ENCODE measurements at regions not wholly inside any gene's neighbourhood (a gene's known extent, or its start where the extent isn't known, plus 50 kb on each side); places are given as distances from the start of the nearest gene placed in this dataset.

DNA sequence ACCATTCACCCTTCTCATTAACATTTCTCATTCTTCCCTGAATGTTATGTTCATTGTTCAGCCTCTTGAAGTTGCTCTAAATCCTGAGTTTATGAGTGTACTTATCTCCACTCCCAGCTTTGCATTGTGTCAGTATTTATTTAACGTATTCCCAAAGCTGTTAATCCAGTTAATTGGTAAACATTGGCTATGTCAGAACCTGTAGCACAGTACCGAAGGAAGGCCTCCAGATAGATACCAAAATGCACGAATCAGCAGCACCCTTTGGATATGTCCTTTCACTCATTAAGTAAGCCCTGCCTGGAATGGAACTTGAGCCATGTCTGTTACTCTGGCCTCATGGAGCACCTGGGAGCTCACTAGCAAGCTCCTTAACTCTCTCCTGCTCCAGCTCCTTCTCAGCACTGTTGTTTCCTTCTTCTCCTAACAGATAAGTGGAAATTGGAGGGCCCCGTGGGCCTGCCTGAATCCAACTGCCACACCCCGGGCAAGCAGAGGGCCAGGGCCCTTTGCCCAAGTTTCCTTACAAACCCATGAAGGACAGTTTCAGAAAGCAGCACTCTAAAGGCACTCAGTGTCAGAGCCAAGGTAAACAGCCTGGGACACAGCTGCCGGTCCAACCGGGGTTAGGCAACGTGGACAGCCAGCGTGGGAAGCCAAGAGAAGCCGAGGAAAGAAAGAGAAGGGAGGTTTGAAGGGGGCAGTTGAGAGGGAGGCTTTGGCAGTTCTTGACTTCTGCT lies 155.0 kb upstream of the SERP2 start:
- H3K36me3 ChIP-seq, result no peaks in the 10 kb centered on the region
- DNase-seq (ENCODE audit: low spot score in 2 of 2), result peak; percentile 57 to 72
- peaks cover 0 to 5% of the 10 kb centered on the region in 2 donors for H3K4me1 ChIP-seq
- TF ChIP-seq POLR2AphosphoS5 (IDR thresholded peaks at IDR 0.05) (peak; percentile 30 to 47 (median 37)), POLR2A (IDR thresholded peaks at IDR 0.05) (no peak)
- TF ChIP-seq, protein P1, sequence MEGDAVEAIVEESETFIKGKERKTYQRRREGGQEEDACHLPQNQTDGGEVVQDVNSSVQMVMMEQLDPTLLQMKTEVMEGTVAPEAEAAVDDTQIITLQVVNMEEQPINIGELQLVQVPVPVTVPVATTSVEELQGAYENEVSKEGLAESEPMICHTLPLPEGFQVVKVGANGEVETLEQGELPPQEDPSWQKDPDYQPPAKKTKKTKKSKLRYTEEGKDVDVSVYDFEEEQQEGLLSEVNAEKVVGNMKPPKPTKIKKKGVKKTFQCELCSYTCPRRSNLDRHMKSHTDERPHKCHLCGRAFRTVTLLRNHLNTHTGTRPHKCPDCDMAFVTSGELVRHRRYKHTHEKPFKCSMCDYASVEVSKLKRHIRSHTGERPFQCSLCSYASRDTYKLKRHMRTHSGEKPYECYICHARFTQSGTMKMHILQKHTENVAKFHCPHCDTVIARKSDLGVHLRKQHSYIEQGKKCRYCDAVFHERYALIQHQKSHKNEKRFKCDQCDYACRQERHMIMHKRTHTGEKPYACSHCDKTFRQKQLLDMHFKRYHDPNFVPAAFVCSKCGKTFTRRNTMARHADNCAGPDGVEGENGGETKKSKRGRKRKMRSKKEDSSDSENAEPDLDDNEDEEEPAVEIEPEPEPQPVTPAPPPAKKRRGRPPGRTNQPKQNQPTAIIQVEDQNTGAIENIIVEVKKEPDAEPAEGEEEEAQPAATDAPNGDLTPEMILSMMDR (IDR thresholded peaks at IDR 0.05), result no peak
- peak overlapping the region; percentile 78 to 86 for H3K27ac ChIP-seq
- no peaks in the 10 kb centered on the region for H3K27me3 ChIP-seq
- intact Hi-C loops (cut with DNase I; ENCODE audit: low total_unique reads), result loop anchor here (1.0 to 5.0 kb wide), 2 partner anchors 23 to 971 kb away; no protein-coding TSS in a partner anchor
- no peak overlapping the region for H3K4me3 ChIP-seq
- no peaks in the 10 kb centered on the region for H3K9me3 ChIP-seq

- DNase-seq (ENCODE audit: low spot score in 2 of 2), result no peak
- H3K4me1 ChIP-seq, result peaks cover 0 to 5% of the 10 kb centered on the region in 2 donors
- intact Hi-C loops (cut with DNase I; ENCODE audit: low total_unique reads), result loop anchor here (1.0 to 5.0 kb wide), 2 partner anchors 25 to 973 kb away; no protein-coding TSS in a partner anchor
- H3K27ac ChIP-seq, result peak overlapping the region; percentile 78 to 86
- TF ChIP-seq POLR2A (IDR thresholded peaks at IDR 0.05), result no peak
- no peak for TF ChIP-seq POLR2AphosphoS5 (IDR thresholded peaks at IDR 0.05)
- TF ChIP-seq, protein P1 (IDR thresholded peaks at IDR 0.05), result no peak
- no peaks in the 10 kb centered on the region for H3K36me3 ChIP-seq
- H3K9me3 ChIP-seq, result no peaks in the 10 kb centered on the region
- H3K4me3 ChIP-seq, result no peak overlapping the region
- no peaks in the 10 kb centered on the region for H3K27me3 ChIP-seq
These were observed 153.8 kb upstream of the SERP2 start for GRCh38 chr13:44219577-44220548.

GRCh38 chr13:44220948-44221347 lies 152.7 kb upstream of the SERP2 start:
- H3K27ac ChIP-seq, result peak overlapping the region in 1 of 2 donors; percentile 44
- H3K4me3 ChIP-seq, result no peak overlapping the region
- intact Hi-C loops (cut with DNase I; ENCODE audit: low total_unique reads), result no loop called here
- H3K9me3 ChIP-seq, result no peaks in the 10 kb centered on the region
- H3K36me3 ChIP-seq, result no peaks in the 10 kb centered on the region
- no peak for DNase-seq (ENCODE audit: low spot score in 2 of 2)
- H3K27me3 ChIP-seq, result no peaks in the 10 kb centered on the region
- H3K4me1 ChIP-seq, result peaks cover 0 to 5% of the 10 kb centered on the region in 2 donors
- TF ChIP-seq, protein P1 (IDR thresholded peaks at IDR 0.05), result no peak
- TF ChIP-seq POLR2A (IDR thresholded peaks at IDR 0.05), result no peak
- no peak for TF ChIP-seq POLR2AphosphoS5 (IDR thresholded peaks at IDR 0.05)

- intact Hi-C loops (cut with DNase I; ENCODE audit: low total_unique reads), result no loop called here
- DNase-seq (ENCODE audit: low spot score in 2 of 2), result no peak
- no peaks in the 10 kb centered on the region for H3K36me3 ChIP-seq
These were observed 152.0 kb upstream of the SERP2 start for GRCh38 chr13:44221657-44222056.

More at GRCh38 chr13:44221657-44222056, 152.0 kb upstream of the SERP2 start:
- Histone ChIP-seq H3K27me3 (no peaks in the 10 kb centered on the region), H3K9me3 (no peaks in the 10 kb centered on the region), H3K4me3 (no peak overlapping the region), H3K27ac (peak overlapping the region in 1 of 2 donors; percentile 50), H3K4me1 (peaks cover 0 to 5% of the 10 kb centered on the region in 2 donors)
- TF ChIP-seq POLR2AphosphoS5 (IDR thresholded peaks at IDR 0.05), result no peak
- TF ChIP-seq, protein P1 (IDR thresholded peaks at IDR 0.05), result no peak
- no peak for TF ChIP-seq POLR2A (IDR thresholded peaks at IDR 0.05)
